ENCODE measurements at regions not wholly inside any gene's neighbourhood (a gene's known extent, or its start where the extent isn't known, plus 50 kb on each side); places are given as distances from the start of the nearest gene placed in this dataset.
"Not testable (repeated sequence)": the region's sequence is repeated elsewhere in the genome, so short reads cannot be mapped to it uniquely, and the experiment has no call there.

GRCh38 chr1:228835911-228836310 lies 100.6 kb downstream of the RHOU start:
- no peak overlapping the region for H3K27ac Mint-ChIP-seq
- H3K36me3 Mint-ChIP-seq = no peaks in the 10 kb centered on the region
- H3K4me3 Mint-ChIP-seq = no peak overlapping the region
- no peaks in the 10 kb centered on the region for H3K9me3 Mint-ChIP-seq
- H3K27me3 Mint-ChIP-seq = no peaks in the 10 kb centered on the region
- H3K4me1 Mint-ChIP-seq = peaks cover 10% of the 10 kb centered on the region

- no peak overlapping the region for H3K4me3 Mint-ChIP-seq
- peaks cover 5% of the 10 kb centered on the region for H3K4me1 Mint-ChIP-seq
- no peaks in the 10 kb centered on the region for H3K9me3 Mint-ChIP-seq
- no peak overlapping the region for H3K27ac Mint-ChIP-seq
- no peaks in the 10 kb centered on the region for H3K36me3 Mint-ChIP-seq
- no peaks in the 10 kb centered on the region for H3K27me3 Mint-ChIP-seq
These were observed 101.1 kb downstream of the RHOU start for GRCh38 chr1:228836427-228836826.

- peaks cover 1% of the 10 kb centered on the region for H3K4me1 Mint-ChIP-seq
- no peaks in the 10 kb centered on the region for H3K36me3 Mint-ChIP-seq
- H3K4me3 Mint-ChIP-seq = no peak overlapping the region
- H3K9me3 Mint-ChIP-seq = no peaks in the 10 kb centered on the region
- no peak overlapping the region for H3K27ac Mint-ChIP-seq
- H3K27me3 Mint-ChIP-seq = no peaks in the 10 kb centered on the region
These were observed 101.8 kb downstream of the RHOU start for GRCh38 chr1:228837032-228837431.

- no peaks in the 10 kb centered on the region for H3K36me3 Mint-ChIP-seq
- peaks cover 5% of the 10 kb centered on the region for H3K9me3 Mint-ChIP-seq
- H3K4me1 Mint-ChIP-seq = no peaks in the 10 kb centered on the region
- H3K4me3 Mint-ChIP-seq = no peak overlapping the region
- H3K27ac Mint-ChIP-seq = no peak overlapping the region
- no peaks in the 10 kb centered on the region for H3K27me3 Mint-ChIP-seq
These were observed 102.8 kb downstream of the RHOU start for GRCh38 chr1:228837817-228838716.

- Mint-ChIP-seq H3K27ac (no peak overlapping the region), H3K4me1 (no peaks in the 10 kb centered on the region), H3K27me3 (no peaks in the 10 kb centered on the region), H3K4me3 (no peak overlapping the region), H3K9me3 (peaks cover 5% of the 10 kb centered on the region), H3K36me3 (no peaks in the 10 kb centered on the region)
These were observed 103.6 kb downstream of the RHOU start for GRCh38 chr1:228838717-228839500.

GRCh38 chr1:228839656-228840055 lies 104.4 kb downstream of the RHOU start:
- no peak overlapping the region for H3K27ac Mint-ChIP-seq
- H3K9me3 Mint-ChIP-seq = peaks cover 5% of the 10 kb centered on the region
- no peaks in the 10 kb centered on the region for H3K27me3 Mint-ChIP-seq
- H3K36me3 Mint-ChIP-seq = no peaks in the 10 kb centered on the region
- H3K4me1 Mint-ChIP-seq = no peaks in the 10 kb centered on the region
- H3K4me3 Mint-ChIP-seq = no peak overlapping the region

- Mint-ChIP-seq H3K4me3 (no peak overlapping the region), H3K36me3 (no peaks in the 10 kb centered on the region), H3K9me3 (peaks cover 5% of the 10 kb centered on the region), H3K27me3 (no peaks in the 10 kb centered on the region), H3K27ac (no peak overlapping the region), H3K4me1 (no peaks in the 10 kb centered on the region)
These were observed 106.4 kb downstream of the RHOU start for GRCh38 chr1:228841632-228842031.

- no peak overlapping the region for H3K27ac Mint-ChIP-seq
- H3K4me1 Mint-ChIP-seq = no peaks in the 10 kb centered on the region
- no peaks in the 10 kb centered on the region for H3K36me3 Mint-ChIP-seq
- no peak overlapping the region for H3K4me3 Mint-ChIP-seq
- peaks cover 5% of the 10 kb centered on the region for H3K9me3 Mint-ChIP-seq
- H3K27me3 Mint-ChIP-seq = no peaks in the 10 kb centered on the region
These were observed 107.0 kb downstream of the RHOU start for GRCh38 chr1:228842094-228842775.

- Mint-ChIP-seq H3K9me3 (peaks cover 5% of the 10 kb centered on the region), H3K4me1 (no peaks in the 10 kb centered on the region), H3K4me3 (no peak overlapping the region), H3K36me3 (no peaks in the 10 kb centered on the region), H3K27ac (no peak overlapping the region), H3K27me3 (no peaks in the 10 kb centered on the region)
These were observed 109.8 kb downstream of the RHOU start for GRCh38 chr1:228845101-228845500.

- Mint-ChIP-seq H3K27me3 (no peaks in the 10 kb centered on the region), H3K4me1 (no peaks in the 10 kb centered on the region), H3K4me3 (no peak overlapping the region), H3K27ac (no peak overlapping the region), H3K9me3 (peaks cover 5% of the 10 kb centered on the region), H3K36me3 (no peaks in the 10 kb centered on the region)
These were observed 111.7 kb downstream of the RHOU start for GRCh38 chr1:228846952-228847351.

GRCh38 chr1:228847451-228847850 lies 112.2 kb downstream of the RHOU start:
- not testable (repeated sequence) for H3K27me3 Mint-ChIP-seq, H3K4me1 Mint-ChIP-seq, H3K4me3 Mint-ChIP-seq, H3K27ac Mint-ChIP-seq, H3K36me3 Mint-ChIP-seq, H3K9me3 Mint-ChIP-seq

GRCh38 chr1:228848406-228848805 lies 113.1 kb downstream of the RHOU start:
- Mint-ChIP-seq H3K4me3 (no peak overlapping the region), H3K9me3 (no peaks in the 10 kb centered on the region), H3K27me3 (no peaks in the 10 kb centered on the region), H3K4me1 (no peaks in the 10 kb centered on the region), H3K36me3 (no peaks in the 10 kb centered on the region), H3K27ac (no peak overlapping the region)

GRCh38 chr1:228849011-228849541 lies 113.8 kb downstream of the RHOU start:
- Mint-ChIP-seq H3K4me3 (no peak overlapping the region), H3K9me3 (no peaks in the 10 kb centered on the region), H3K4me1 (no peaks in the 10 kb centered on the region), H3K36me3 (no peaks in the 10 kb centered on the region), H3K27ac (no peak overlapping the region), H3K27me3 (no peaks in the 10 kb centered on the region)

GRCh38 chr1:228850141-228851100 lies 115.1 kb downstream of the RHOU start:
- Mint-ChIP-seq H3K27ac (no peak overlapping the region), H3K9me3 (no peaks in the 10 kb centered on the region), H3K27me3 (no peaks in the 10 kb centered on the region), H3K36me3 (no peaks in the 10 kb centered on the region), H3K4me3 (no peak overlapping the region), H3K4me1 (no peaks in the 10 kb centered on the region)

GRCh38 chr1:228851193-228851592 lies 115.9 kb downstream of the RHOU start:
- Mint-ChIP-seq H3K4me3 (no peak overlapping the region), H3K9me3 (peaks cover 4% of the 10 kb centered on the region), H3K27me3 (no peaks in the 10 kb centered on the region), H3K27ac (no peak overlapping the region), H3K36me3 (no peaks in the 10 kb centered on the region), H3K4me1 (no peaks in the 10 kb centered on the region)
